K562 (cell line): ENCODE measurements at regions not wholly inside any gene's neighbourhood (a gene's known extent, or its start where the extent isn't known, plus 50 kb on each side); places are given as distances from the start of the nearest gene placed in this dataset.

ENCODE experiments used
- ATAC-seq: fragments of 200-7000 bp; cut with Tn5 transposase; 3 replicates; pipeline ENCODE4 v1.9.1; 2020; ENCODE audit warnings: moderate library complexity
- BruUV-seq: library from RNA; stranded (reverse); fragments of 400-500 nt; replicated peaks from 2 replicates; lab custom pipeline; 2021; lab: Mats Ljungman, UMichigan
- CTCF ChIA-PET: fragments of 300-600 bp; formaldehyde crosslinking; extraction: SDS; loops from one replicate; lab custom pipeline; 2021; ENCODE audit warnings: low intra/inter-chr PET ratio; lab: Yijun Ruan, JAX
- POLR2A ChIA-PET: fragments of 300-600, 350-650 bp; sonication (Branson Sonifier 250); formaldehyde crosslinking; extraction: SDS; loops from one replicate; lab custom pipeline; 2021; ENCODE audit warnings: antibody characterized with exemption, inconsistent platforms; lab: Yijun Ruan, JAX
- DNase-seq, 4 experiments: peaks; one replicate each; pipeline versions ENCODE4 v3.0.0 to v3.0.0-alpha.2; 2011 to 2018; ENCODE audit warnings: low spot score in 3 of 4, mixed read lengths in 3 of 4; ENCODE audit errors: extremely low read depth in 1 of 4
- FAIRE-seq: peaks from 2 replicates; lab custom pipeline; 2011; peaks lifted over from hg19 to GRCh38; lab: Jason Lieb, UNC
- H2AFZ ChIP-seq: 2 replicates; pipeline ENCODE4 v1.6.0; 2011; ENCODE audit warnings: low read depth, low read length, control low read depth, inconsistent platforms
- H3K27ac ChIP-seq: fragments of 200-600 bp; 3 replicates; pipeline ENCODE4 v1.8.0; 2011; ENCODE audit warnings: low read depth, mild to moderate bottlenecking, control low read depth, inconsistent platforms, low read length, moderate library complexity, mixed read lengths; ENCODE audit errors: extremely low read depth
- H3K27me3 ChIP-seq, 2 experiments: fragments of 300-600 bp in 1 of 2; 2 replicates in 1 of 2; 3 replicates in 1 of 2; pipeline versions ENCODE4 v1.6.0 to v1.8.0; 2011; ENCODE audit warnings: inconsistent platforms in 2 of 2, low read length in 2 of 2, mild to moderate bottlenecking in 1 of 2, mixed read lengths in 1 of 2, moderate library complexity in 1 of 2; ENCODE audit not compliant: control insufficient read depth in 2 of 2, insufficient read depth in 2 of 2
- H3K36me3 ChIP-seq: fragments of 300-600 bp; 3 replicates; pipeline ENCODE4 v1.8.0; 2011; ENCODE audit warnings: mild to moderate bottlenecking, low read length, inconsistent platforms; ENCODE audit not compliant: control insufficient read depth, insufficient read depth
- H3K4me1 ChIP-seq, 2 experiments: fragments of 200-600 bp in 1 of 2; replicated peaks in 1 of 2; 2 replicates in 1 of 2; 3 replicates in 1 of 2; pipeline versions ENCODE4 v1.5.1 to v1.8.0; 2011; ENCODE audit warnings: inconsistent platforms in 2 of 2, low read length in 2 of 2, mild to moderate bottlenecking in 1 of 2, mixed read lengths in 1 of 2, moderate library complexity in 1 of 2; ENCODE audit not compliant: control insufficient read depth in 2 of 2, insufficient read depth in 2 of 2
- H3K4me2 ChIP-seq: 2 replicates; pipeline ENCODE4 v1.6.1; 2011; ENCODE audit warnings: low read length, control low read depth, inconsistent platforms, mixed read lengths; ENCODE audit not compliant: insufficient read depth
- H3K4me3 ChIP-seq: fragments of 200-600 bp; sonication (generic), shearing (Covaris generic); 2 replicates; pipeline ENCODE4 v1.5.1; 2016; ENCODE audit warnings: control low read depth, inconsistent platforms
- H3K79me2 ChIP-seq: fragments of 200-600 bp; 3 replicates; pipeline ENCODE4 v1.8.0; 2011; ENCODE audit warnings: low read length, inconsistent platforms; ENCODE audit not compliant: control insufficient read depth, insufficient read depth
- H3K9ac ChIP-seq, 2 experiments: 2 replicates each; pipeline versions ENCODE4 v1.6.0 to v1.6.1; 2011; ENCODE audit warnings: low read depth in 2 of 2, low read length in 2 of 2, control low read depth in 1 of 2, inconsistent platforms in 1 of 2, mild to moderate bottlenecking in 1 of 2, mixed read lengths in 1 of 2; ENCODE audit not compliant: insufficient read depth in 1 of 2
- H3K9me1 ChIP-seq: one replicate; pipeline ENCODE4 v1.6.0; 2011; ENCODE audit warnings: inconsistent platforms, mild to moderate bottlenecking, low read length, moderate library complexity; ENCODE audit not compliant: control insufficient read depth, insufficient read depth
- H3K9me3 ChIP-seq: replicated peaks from 2 replicates; pipeline ENCODE4 v1.5.1; 2011; ENCODE audit warnings: low read depth, low read length, inconsistent platforms; ENCODE audit not compliant: control insufficient read depth, insufficient read depth
- H4K20me1 ChIP-seq: replicated peaks from 2 replicates; pipeline ENCODE4 v1.6.1; 2011; ENCODE audit warnings: low read length, inconsistent platforms, mixed read lengths; ENCODE audit not compliant: control insufficient read depth, insufficient read depth
- BMI1 ChIP-seq: fragments of 150-350 bp; IDR thresholded peaks from 2 replicates; pipeline ENCODE4 v1.6.1; 2014; ENCODE audit warnings: low read length
- CHAMP1 ChIP-seq: fragments of 450-650 bp; IDR thresholded peaks from 2 replicates; pipeline ENCODE4 v1.6.1; 2016; ENCODE audit warnings: mild to moderate bottlenecking
- NR4A1 ChIP-seq, 2 experiments: fragments of 250-450 bp in 1 of 2; fragments of 450-650 bp in 1 of 2; sonication (Bioruptor Pico) in 1 of 2; IDR thresholded peaks; 2 replicates each; pipeline versions ENCODE4 v1.4.0 to v1.6.1; 2016 to 2020; ENCODE audit warnings: mild to moderate bottlenecking in 2 of 2, missing compliant biosample characterization in 1 of 2, missing genetic modification characterization in 1 of 2, moderate library complexity in 1 of 2
- SMARCB1 ChIP-seq: IDR thresholded peaks from 2 replicates; pipeline ENCODE4 v1.6.1; 2011; ENCODE audit warnings: improper control_type of control experiment, low read depth; ENCODE audit not compliant: insufficient read length
- SRSF7 ChIP-seq: fragments of 200-400 bp; formaldehyde crosslinking; optimal IDR thresholded peaks from 2 replicates; pipeline ENCODE3; 2017; ENCODE audit warnings: mild to moderate bottlenecking, low read depth, low read length
- ZBTB26 ChIP-seq: fragments of 450-650 bp; formaldehyde crosslinking; IDR thresholded peaks from 2 replicates; pipeline ENCODE4 v1.4.0; 2022; ENCODE audit warnings: missing genetic modification characterization
- ZNF277 ChIP-seq: fragments of 250-450 bp; sonication (Bioruptor Pico); IDR thresholded peaks from 2 replicates; pipeline ENCODE4 v1.8.0; 2022; ENCODE audit warnings: inconsistent platforms, mild to moderate bottlenecking, moderate library complexity, borderline replicate concordance
- WGBS: fragments of 100-300 bp; shearing (Covaris generic); methylation state at CpG from one replicate; pipeline ENCODE4 v1.1.6; 2016; ENCODE audit warnings: low coverage, mixed read lengths; ENCODE audit not compliant: insufficient coverage; ENCODE audit errors: missing lambda C conversion rate; 5-methylcytosine and 5-hydroxymethylcytosine counted together
- in situ Hi-C: fragments of 300-500 bp; cut with MboI; formaldehyde crosslinking; loops from 4 replicates; pipeline ENCODE4 v1.15.0; 2018; ENCODE audit warnings: inconsistent platforms, mixed read lengths
- intact Hi-C: fragments of 100-400 bp; cut with micrococcal nuclease; formaldehyde crosslinking; loops from 2 replicates; pipeline ENCODE4 v1.14.2; 2022

- BruUV-seq, result no TSS peak
- Histone ChIP-seq H3K79me2 (no peaks in the 10 kb centered on the region), H3K36me3 (no peaks in the 10 kb centered on the region), H3K27ac (no peak overlapping the region), H3K4me2 (no peak overlapping the region), H2AFZ (no peak overlapping the region), H3K9me1 (no peaks in the 10 kb centered on the region), H4K20me1 (no peaks in the 10 kb centered on the region), H3K4me1 (no peaks in the 10 kb centered on the region), H3K9ac (no peak overlapping the region), H3K27me3 (no peaks in the 10 kb centered on the region), H3K4me3 (no peak overlapping the region), H3K9me3 (no peaks in the 10 kb centered on the region)
- ATAC-seq, result no peak
- WGBS, result no CpG with 5 or more reads among the region's 4 CpGs
- no peak for TF ChIP-seq SRSF7
- FAIRE-seq, result no peak
- ChIA-PET POLR2A (no interaction called here), CTCF (no interaction called here)
- no peak for DNase-seq
- intact Hi-C loops, result no loop called here
- in situ Hi-C loops, result no loop called here
Measured at GRCh38 chr4:161197474-161197873, 966.3 kb downstream of the FSTL5 start.

- CTCF ChIA-PET, result no interaction called here
- no peak for TF ChIP-seq NR4A1 (CRISPR knock-in tag; IDR thresholded peaks at IDR 0.05)
- TF ChIP-seq NR4A1 (tag; IDR thresholded peaks at IDR 0.05), result no peak
- TF ChIP-seq BMI1, result no peak
- TF ChIP-seq SMARCB1, result no peak
- TF ChIP-seq CHAMP1, result no peak
- TF ChIP-seq ZBTB26 (CRISPR knock-in tag), result no peak
- no peak for TF ChIP-seq ZNF277 (CRISPR knock-in tag)
Measured at GRCh38 chr4:161189286-161190134, 974.3 kb downstream of the FSTL5 start.

More at GRCh38 chr4:161189286-161190134, 974.3 kb downstream of the FSTL5 start:
- Histone ChIP-seq H2AFZ (no peak overlapping the region), H3K27ac (no peak overlapping the region), H4K20me1 (no peaks in the 10 kb centered on the region), H3K9ac (no peak overlapping the region), H3K4me3 (no peak overlapping the region), H3K79me2 (no peaks in the 10 kb centered on the region), H3K27me3 (no peaks in the 10 kb centered on the region), H3K9me1 (no peaks in the 10 kb centered on the region), H3K4me2 (no peak overlapping the region), H3K36me3 (no peaks in the 10 kb centered on the region), H3K4me1 (no peaks in the 10 kb centered on the region), H3K9me3 (no peaks in the 10 kb centered on the region)
- DNase-seq (no peak), ATAC-seq (no peak), FAIRE-seq (no peak)
- 0% methylated on average over 2 of the region's 4 CpGs for WGBS
- in situ Hi-C loops (no loop called here), intact Hi-C loops (no loop called here)
- POLR2A ChIA-PET, result no interaction called here
- no TSS peak for BruUV-seq
